H9 (cell line): ENCODE measurements at regions not wholly inside any gene's neighbourhood (a gene's known extent, or its start where the extent isn't known, plus 50 kb on each side); places are given as distances from the start of the nearest gene placed in this dataset.

Experiments
- DNase-seq: peaks from one replicate; pipeline ENCODE4 v3.0.0-alpha.2; 2017
- H2AFZ ChIP-seq: one replicate; pipeline ENCODE4 v1.6.1; 2013; ENCODE audit warnings: mild to moderate bottlenecking, low read length, control low read depth, moderate library complexity
- H2AK5ac ChIP-seq: 2 replicates; pipeline ENCODE4 v1.6.1; 2013; ENCODE audit warnings: low read length, control low read depth, mixed read lengths; ENCODE audit not compliant: insufficient read length
- H2BK120ac ChIP-seq: one replicate; pipeline ENCODE4 v1.6.1; 2013; ENCODE audit warnings: low read depth, mild to moderate bottlenecking, low read length, control low read depth, inconsistent platforms; ENCODE audit not compliant: poor library complexity, severe bottlenecking
- H2BK12ac ChIP-seq: 2 replicates; pipeline ENCODE4 v1.6.1; 2013; ENCODE audit warnings: low read length, control low read depth, mixed read lengths, low read depth; ENCODE audit not compliant: insufficient read length
- H2BK15ac ChIP-seq: 2 replicates; pipeline ENCODE4 v1.6.1; 2013; ENCODE audit warnings: low read depth, low read length, control low read depth
- H2BK20ac ChIP-seq: one replicate; pipeline ENCODE4 v1.6.1; 2013; ENCODE audit warnings: low read depth, mild to moderate bottlenecking, low read length, control low read depth, inconsistent platforms; ENCODE audit not compliant: poor library complexity, severe bottlenecking
- H2BK5ac ChIP-seq: 2 replicates; pipeline ENCODE4 v1.6.1; 2013; ENCODE audit warnings: low read length, control low read depth, mixed read lengths; ENCODE audit not compliant: insufficient read length
- H3K14ac ChIP-seq: 2 replicates; pipeline ENCODE4 v1.6.1; 2013; ENCODE audit warnings: low read length, control low read depth; ENCODE audit not compliant: insufficient read depth
- H3K18ac ChIP-seq: 2 replicates; pipeline ENCODE4 v1.6.1; 2013; ENCODE audit warnings: low read depth, mild to moderate bottlenecking, mixed read lengths, low read length, control low read depth; ENCODE audit not compliant: insufficient read length
- H3K23ac ChIP-seq: 2 replicates; pipeline ENCODE4 v1.6.1; 2013; ENCODE audit warnings: low read length, control low read depth, mixed read lengths, low read depth; ENCODE audit not compliant: insufficient read length
- H3K23me2 ChIP-seq: 2 replicates; pipeline ENCODE4 v1.6.1; 2013; ENCODE audit warnings: low read depth, mild to moderate bottlenecking, mixed read lengths, low read length, control low read depth; ENCODE audit not compliant: insufficient read length, poor library complexity, severe bottlenecking
- H3K27ac ChIP-seq: 2 replicates; pipeline ENCODE4 v1.5.1; 2013; ENCODE audit warnings: low read length, control low read depth, mixed read lengths, low read depth; ENCODE audit not compliant: insufficient read length
- H3K27me3 ChIP-seq: 2 replicates; pipeline ENCODE4 v1.6.1; 2013; ENCODE audit warnings: low read length, control low read depth, inconsistent platforms; ENCODE audit not compliant: insufficient read depth
- H3K4ac ChIP-seq: 2 replicates; pipeline ENCODE4 v1.6.1; 2013; ENCODE audit warnings: low read depth, mild to moderate bottlenecking, control low read depth, inconsistent platforms, low read length, moderate library complexity
- H3K4me1 ChIP-seq: 2 replicates; pipeline ENCODE4 v1.6.1; 2013; ENCODE audit warnings: low read length, control low read depth, inconsistent platforms; ENCODE audit not compliant: insufficient read depth
- H3K4me2 ChIP-seq: 2 replicates; pipeline ENCODE4 v1.6.1; 2013; ENCODE audit warnings: low read length, control low read depth, mixed read lengths; ENCODE audit not compliant: insufficient read length, insufficient read depth
- H3K56ac ChIP-seq: 2 replicates; pipeline ENCODE4 v1.6.1; 2013; ENCODE audit warnings: low read depth, mild to moderate bottlenecking, mixed read lengths, low read length, control low read depth; ENCODE audit not compliant: insufficient read length
- H3K79me1 ChIP-seq: 2 replicates; pipeline ENCODE4 v1.6.1; 2013; ENCODE audit warnings: low read depth, mild to moderate bottlenecking, moderate library complexity, low read length, control low read depth, inconsistent platforms; ENCODE audit not compliant: insufficient read depth, poor library complexity, severe bottlenecking
- H3K79me2 ChIP-seq: 2 replicates; pipeline ENCODE4 v1.6.1; 2013; ENCODE audit warnings: low read length, control low read depth, inconsistent platforms; ENCODE audit not compliant: insufficient read depth
- H3K9ac ChIP-seq: 2 replicates; pipeline ENCODE4 v1.6.1; 2013; ENCODE audit warnings: low read length, control low read depth, mixed read lengths; ENCODE audit not compliant: insufficient read length; ENCODE audit errors: extremely low read depth
- H3K9me3 ChIP-seq: one replicate; pipeline ENCODE4 v1.6.1; 2013; ENCODE audit warnings: low read depth, low read length, inconsistent platforms; ENCODE audit not compliant: control insufficient read depth
- H3T11ph ChIP-seq: one replicate; pipeline ENCODE4 v1.6.1; 2013; ENCODE audit warnings: mild to moderate bottlenecking, low read length, control low read depth, inconsistent platforms
- H4K20me1 ChIP-seq: one replicate; pipeline ENCODE4 v1.6.1; 2013; ENCODE audit not compliant: control insufficient read depth, insufficient read length, insufficient read depth
- H4K5ac ChIP-seq: 2 replicates; pipeline ENCODE4 v1.6.1; 2013; ENCODE audit warnings: low read depth, mild to moderate bottlenecking, mixed read lengths, low read length, control low read depth; ENCODE audit not compliant: insufficient read length
- H4K8ac ChIP-seq: replicated peaks from 2 replicates; pipeline ENCODE4 v1.6.1; 2013; ENCODE audit warnings: low read length, control low read depth, mixed read lengths, low read depth; ENCODE audit not compliant: insufficient read length
- H4K91ac ChIP-seq: 2 replicates; pipeline ENCODE4 v1.6.1; 2013; ENCODE audit warnings: low read depth, mild to moderate bottlenecking, moderate library complexity, mixed read lengths, low read length, control low read depth; ENCODE audit not compliant: insufficient read length
- H3K27ac Mint-ChIP-seq, 3 experiments: 2 replicates in 2 of 3; 3 replicates in 1 of 3; pipeline ENCODE4 v1.8.0; 2020 to 2021; ENCODE audit warnings: mixed read lengths in 3 of 3, mild to moderate bottlenecking in 1 of 3, moderate library complexity in 1 of 3
- H3K27me3 Mint-ChIP-seq: 2 replicates; pipeline ENCODE4 v1.8.0; 2021; ENCODE audit warnings: low read depth, mild to moderate bottlenecking, moderate library complexity, mixed read lengths
- H3K36me3 Mint-ChIP-seq, 3 experiments: 2 replicates in 2 of 3; 3 replicates in 1 of 3; pipeline ENCODE4 v1.8.0; 2020 to 2021; ENCODE audit warnings: low read depth in 3 of 3, mixed read lengths in 3 of 3; ENCODE audit not compliant: insufficient read depth in 1 of 3
- H3K4me1 Mint-ChIP-seq, 2 experiments: 2 replicates each; pipeline ENCODE4 v1.8.0; 2020; ENCODE audit warnings: mixed read lengths in 2 of 2
- H3K4me3 Mint-ChIP-seq, 2 experiments: 2 replicates in 1 of 2; 3 replicates in 1 of 2; pipeline ENCODE4 v1.8.0; 2020 to 2021; ENCODE audit warnings: mild to moderate bottlenecking in 2 of 2, mixed read lengths in 2 of 2, moderate library complexity in 1 of 2
- H3K9me3 Mint-ChIP-seq, 2 experiments: 2 replicates in 1 of 2; 3 replicates in 1 of 2; pipeline ENCODE4 v1.8.0; 2020; ENCODE audit warnings: mild to moderate bottlenecking in 2 of 2, mixed read lengths in 2 of 2, moderate library complexity in 1 of 2
- WGBS: extraction: QIAGEN DNeasy Blood & Tissue Kit; methylation state at CpG from one replicate; pipeline ENCODE4 v1.1.7; 2013; ENCODE audit warnings: missing lambda C conversion rate, low lambda C conversion rate, mixed read lengths; ENCODE audit not compliant: insufficient read length; ENCODE audit errors: extremely low coverage; 5-methylcytosine and 5-hydroxymethylcytosine counted together
- TF ChIP-seq, protein P1 (sequence below): fragments of 200-600 bp; sonication (generic); conservative IDR thresholded peaks from 3 replicates; pipeline ENCODE4 v1.8.0; 2021; ENCODE audit warnings: antibody characterized with exemption, mild to moderate bottlenecking

DNA sequence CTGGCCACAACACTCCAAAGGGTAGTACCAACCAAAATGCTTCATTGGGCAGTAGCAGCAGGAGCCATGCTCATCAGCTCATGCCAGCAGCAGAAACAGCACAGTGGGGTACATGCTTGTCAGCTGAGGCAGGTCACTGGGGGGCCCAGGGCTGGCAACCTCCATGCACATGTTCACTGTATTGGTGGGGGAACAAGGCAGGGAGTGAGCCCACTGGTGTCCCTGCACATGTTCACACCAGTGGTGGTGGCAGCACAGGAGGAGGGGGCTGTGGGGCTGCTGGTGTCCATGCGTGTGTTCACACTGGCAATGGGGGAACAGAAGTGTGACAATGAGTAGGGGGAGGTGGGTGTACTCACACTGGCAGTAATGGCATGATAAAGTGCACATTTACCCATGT is 254.3 kb upstream of the KIF2A start:
- Histone ChIP-seq H3T11ph (no peak overlapping the region), H3K9ac (no peak overlapping the region), H4K91ac (no peak overlapping the region), H3K79me2 (no peaks in the 10 kb centered on the region), H3K18ac (no peak overlapping the region), H2AFZ (no peak overlapping the region), H3K4me2 (no peak overlapping the region), H3K4ac (no peak overlapping the region), H3K23ac (no peak overlapping the region), H4K20me1 (no peaks in the 10 kb centered on the region), H3K14ac (no peak overlapping the region), H3K56ac (no peak overlapping the region), H4K8ac (no peak overlapping the region), H3K9me3 (no peaks in the 10 kb centered on the region), H4K5ac (no peak overlapping the region), H2BK20ac (no peak overlapping the region), H2AK5ac (no peak overlapping the region), H3K27me3 (no peaks in the 10 kb centered on the region; the same call in 1 of the 2 replicates), H2BK120ac (no peak overlapping the region), H3K27ac (no peak overlapping the region), H3K79me1 (no peaks in the 10 kb centered on the region), H2BK5ac (no peak overlapping the region), H3K4me1 (no peaks in the 10 kb centered on the region; the same call in 1 of the 2 replicates), H2BK15ac (no peak overlapping the region), H2BK12ac (no peak overlapping the region), H3K23me2 (no peaks in the 10 kb centered on the region)
- TF ChIP-seq, protein P1, sequence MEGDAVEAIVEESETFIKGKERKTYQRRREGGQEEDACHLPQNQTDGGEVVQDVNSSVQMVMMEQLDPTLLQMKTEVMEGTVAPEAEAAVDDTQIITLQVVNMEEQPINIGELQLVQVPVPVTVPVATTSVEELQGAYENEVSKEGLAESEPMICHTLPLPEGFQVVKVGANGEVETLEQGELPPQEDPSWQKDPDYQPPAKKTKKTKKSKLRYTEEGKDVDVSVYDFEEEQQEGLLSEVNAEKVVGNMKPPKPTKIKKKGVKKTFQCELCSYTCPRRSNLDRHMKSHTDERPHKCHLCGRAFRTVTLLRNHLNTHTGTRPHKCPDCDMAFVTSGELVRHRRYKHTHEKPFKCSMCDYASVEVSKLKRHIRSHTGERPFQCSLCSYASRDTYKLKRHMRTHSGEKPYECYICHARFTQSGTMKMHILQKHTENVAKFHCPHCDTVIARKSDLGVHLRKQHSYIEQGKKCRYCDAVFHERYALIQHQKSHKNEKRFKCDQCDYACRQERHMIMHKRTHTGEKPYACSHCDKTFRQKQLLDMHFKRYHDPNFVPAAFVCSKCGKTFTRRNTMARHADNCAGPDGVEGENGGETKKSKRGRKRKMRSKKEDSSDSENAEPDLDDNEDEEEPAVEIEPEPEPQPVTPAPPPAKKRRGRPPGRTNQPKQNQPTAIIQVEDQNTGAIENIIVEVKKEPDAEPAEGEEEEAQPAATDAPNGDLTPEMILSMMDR = no peak
- Mint-ChIP-seq H3K36me3 (peaks cover 0 to 64% (median 10%) of the 10 kb centered on the region in 3 experiments; a peak in 5 of 7 replicates), H3K9me3 (peaks cover 12 to 27% of the 10 kb centered on the region in 2 experiments; a peak in 4 of 5 replicates), H3K4me3 (no peak overlapping the region), H3K4me1 (peaks cover 29 to 30% of the 10 kb centered on the region in 2 experiments), H3K27ac (no peak overlapping the region), H3K27me3 (peaks cover 4% of the 10 kb centered on the region; the same call in 1 of the 2 replicates)
- no CpG with 5 or more reads among the region's 1 CpG for WGBS
- DNase-seq = no peak
